ENCODE measurements at regions not wholly inside any gene's neighbourhood (a gene's known extent, or its start where the extent isn't known, plus 50 kb on each side); places are given as distances from the start of the nearest gene placed in this dataset.

GRCh38 chr4:59037812-59038211 lies 1927.6 kb upstream of the IGFBP7 start:
- TF ChIP-seq CTCF (conservative IDR thresholded peaks at IDR 0.05; ENCODE audit: low read depth) = no peak
- no peak overlapping the region for H3K27ac ChIP-seq
- no peak for DNase-seq (ENCODE audit: low spot score)
- ChIA-PET POLR2A (ENCODE audit: low non-redundant PET) (no interaction called here), CTCF (no interaction called here)

GRCh38 chr4:59039046-59039445 lies 1928.9 kb upstream of the IGFBP7 start:
- ChIA-PET CTCF (no interaction called here), POLR2A (ENCODE audit: low non-redundant PET) (no interaction called here)
- H3K27ac ChIP-seq = no peak overlapping the region
- no peak for TF ChIP-seq CTCF (conservative IDR thresholded peaks at IDR 0.05; ENCODE audit: low read depth)
- DNase-seq (ENCODE audit: low spot score) = no peak

- ChIA-PET CTCF (no interaction called here), POLR2A (ENCODE audit: low non-redundant PET) (no interaction called here)
- no peak for TF ChIP-seq CTCF (conservative IDR thresholded peaks at IDR 0.05; ENCODE audit: low read depth)
- no peak for DNase-seq (ENCODE audit: low spot score)
- no peak overlapping the region for H3K27ac ChIP-seq
These were observed 1934.2 kb upstream of the IGFBP7 start for GRCh38 chr4:59044286-59044900.

- ChIA-PET POLR2A (ENCODE audit: low non-redundant PET) (no interaction called here), CTCF (no interaction called here)
- no peak overlapping the region for H3K27ac ChIP-seq
- no peak for DNase-seq (ENCODE audit: low spot score)
- no peak for TF ChIP-seq CTCF (conservative IDR thresholded peaks at IDR 0.05; ENCODE audit: low read depth)
These were observed 1943.9 kb upstream of the IGFBP7 start for GRCh38 chr4:59054086-59054485.

GRCh38 chr4:59057804-59058203 lies 1947.6 kb upstream of the IGFBP7 start:
- no peak for TF ChIP-seq CTCF (conservative IDR thresholded peaks at IDR 0.05; ENCODE audit: low read depth)
- ChIA-PET POLR2A (ENCODE audit: low non-redundant PET) (no interaction called here), CTCF (interaction anchor here (0.5 kb wide), 1 partner anchor 843 kb away, joined by 3 read pairs; no protein-coding TSS in a partner anchor)
- H3K27ac ChIP-seq = no peak overlapping the region
- DNase-seq (ENCODE audit: low spot score) = peak; percentile 8

GRCh38 chr4:59058543-59058942 lies 1948.4 kb upstream of the IGFBP7 start:
- POLR2A ChIA-PET (ENCODE audit: low non-redundant PET) = no interaction called here

More at GRCh38 chr4:59058543-59058942, 1948.4 kb upstream of the IGFBP7 start:
- CTCF ChIA-PET = no interaction called here
- DNase-seq (ENCODE audit: low spot score) = no peak
- H3K27ac ChIP-seq = no peak overlapping the region
- no peak for TF ChIP-seq CTCF (conservative IDR thresholded peaks at IDR 0.05; ENCODE audit: low read depth)

All from RWPE1 (cell line).